ENCODE measurements at regions not wholly inside any gene's neighbourhood (a gene's known extent, or its start where the extent isn't known, plus 50 kb on each side); places are given as distances from the start of the nearest gene placed in this dataset.

DNA sequence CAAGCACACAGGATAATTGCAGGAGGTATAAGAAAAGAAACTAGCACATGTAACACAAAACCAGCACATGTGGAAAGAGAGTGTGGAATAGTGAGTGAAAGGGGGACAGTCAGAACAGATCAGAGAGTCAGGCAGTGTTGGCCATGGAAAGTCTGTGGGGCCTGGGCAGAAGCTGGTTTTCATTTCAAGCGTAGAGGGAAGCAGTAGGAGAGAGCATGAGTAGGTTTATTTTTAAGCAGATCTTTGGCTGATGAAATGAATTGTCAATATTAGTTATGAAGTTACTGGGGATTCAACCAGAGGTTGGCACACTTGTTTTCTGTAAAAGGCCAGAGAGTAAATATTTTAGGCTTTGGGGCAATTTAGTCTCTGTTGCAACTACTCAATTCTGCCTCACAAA lies 283.1 kb downstream of the SMARCA2 start:
- no peak for TF ChIP-seq CTCF (IDR thresholded peaks at IDR 0.05)
- TF ChIP-seq POLR2A (IDR thresholded peaks at IDR 0.05), result no peak
